ENCODE measurements at regions not wholly inside any gene's neighbourhood (a gene's known extent, or its start where the extent isn't known, plus 50 kb on each side); places are given as distances from the start of the nearest gene placed in this dataset.

- intact Hi-C loops (cut with micrococcal nuclease), result no loop called here
- ATAC-seq (no peak), DNase-seq (no peak)
Measured at GRCh38 chr18:43994381-43994780, 686.3 kb upstream of the SETBP1 start.

- ATAC-seq (no peak), DNase-seq (no peak)
- intact Hi-C loops (cut with micrococcal nuclease), result no loop called here
Measured at GRCh38 chr18:44013871-44014270, 666.8 kb upstream of the SETBP1 start.

- ATAC-seq (no peak), DNase-seq (no peak)
- intact Hi-C loops (cut with micrococcal nuclease), result no loop called here
Measured at GRCh38 chr18:44025421-44025820, 655.3 kb upstream of the SETBP1 start.

- no peak for ATAC-seq
- intact Hi-C loops (cut with micrococcal nuclease), result no loop called here
- DNase-seq, result no peak
Measured at GRCh38 chr18:44028109-44028508, 652.6 kb upstream of the SETBP1 start.

GRCh38 chr18:44031063-44031462 is 649.6 kb upstream of the SETBP1 start:
- intact Hi-C loops (cut with micrococcal nuclease), result no loop called here
- no peak for DNase-seq

GRCh38 chr18:44033144-44033701 is 647.5 kb upstream of the SETBP1 start:
- DNase-seq (no peak), ATAC-seq (no peak)
- intact Hi-C loops (cut with micrococcal nuclease), result no loop called here

More at GRCh38 chr18:44031063-44031462, 649.6 kb upstream of the SETBP1 start:
- ATAC-seq, result no peak

GRCh38 chr18:44035554-44035953 is 645.1 kb upstream of the SETBP1 start:
- no peak for ATAC-seq
- no peak for DNase-seq
- intact Hi-C loops (cut with micrococcal nuclease), result no loop called here

- DNase-seq (peak; percentile 54), ATAC-seq (no peak)
- intact Hi-C loops (cut with micrococcal nuclease), result no loop called here
Measured at GRCh38 chr18:44036501-44036900, 644.2 kb upstream of the SETBP1 start.

- intact Hi-C loops (cut with micrococcal nuclease), result no loop called here
- no peak for ATAC-seq
- no peak for DNase-seq
Measured at GRCh38 chr18:44039216-44039615, 641.5 kb upstream of the SETBP1 start.

- ATAC-seq (no peak), DNase-seq (no peak)
- intact Hi-C loops (cut with micrococcal nuclease), result no loop called here
Measured at GRCh38 chr18:44039826-44040225, 640.9 kb upstream of the SETBP1 start.

GRCh38 chr18:44041553-44041952 is 639.1 kb upstream of the SETBP1 start:
- ATAC-seq, result no peak
- DNase-seq, result no peak
- intact Hi-C loops (cut with micrococcal nuclease), result no loop called here

GRCh38 chr18:44041961-44042360 is 638.7 kb upstream of the SETBP1 start:
- ATAC-seq, result no peak

GRCh38 chr18:44046376-44046975 is 634.2 kb upstream of the SETBP1 start:
- no peak for DNase-seq
- no peak for ATAC-seq
- intact Hi-C loops (cut with micrococcal nuclease), result no loop called here

More at GRCh38 chr18:44041961-44042360, 638.7 kb upstream of the SETBP1 start:
- intact Hi-C loops (cut with micrococcal nuclease), result no loop called here
- no peak for DNase-seq

GRCh38 chr18:44047585-44047984 is 633.1 kb upstream of the SETBP1 start:
- intact Hi-C loops (cut with micrococcal nuclease), result no loop called here
- no peak for DNase-seq
- ATAC-seq, result no peak

- intact Hi-C loops (cut with micrococcal nuclease), result no loop called here
- DNase-seq (no peak), ATAC-seq (no peak)
Measured at GRCh38 chr18:44048435-44048834, 632.3 kb upstream of the SETBP1 start.

- intact Hi-C loops (cut with micrococcal nuclease), result no loop called here
- no peak for DNase-seq
- ATAC-seq, result no peak
Measured at GRCh38 chr18:44048846-44049245, 631.8 kb upstream of the SETBP1 start.

- intact Hi-C loops (cut with micrococcal nuclease), result no loop called here
- no peak for DNase-seq
- no peak for ATAC-seq
Measured at GRCh38 chr18:44051026-44051425, 629.7 kb upstream of the SETBP1 start.

- no peak for DNase-seq
- ATAC-seq, result no peak
- intact Hi-C loops (cut with micrococcal nuclease), result no loop called here
Measured at GRCh38 chr18:44054514-44054913, 626.2 kb upstream of the SETBP1 start.

GRCh38 chr18:44060197-44060596 is 620.5 kb upstream of the SETBP1 start:
- no peak for DNase-seq
- intact Hi-C loops (cut with micrococcal nuclease), result no loop called here
- no peak for ATAC-seq

GRCh38 chr18:44061438-44061837 is 619.2 kb upstream of the SETBP1 start:
- no peak for DNase-seq
- intact Hi-C loops (cut with micrococcal nuclease), result no loop called here

GRCh38 chr18:44062345-44062744 is 618.3 kb upstream of the SETBP1 start:
- DNase-seq (no peak), ATAC-seq (no peak)
- intact Hi-C loops (cut with micrococcal nuclease), result no loop called here

More at GRCh38 chr18:44061438-44061837, 619.2 kb upstream of the SETBP1 start:
- ATAC-seq, result no peak
